GM18867 (cell line): ENCODE measurements at regions not wholly inside any gene's neighbourhood (a gene's known extent, or its start where the extent isn't known, plus 50 kb on each side); places are given as distances from the start of the nearest gene placed in this dataset.

ENCODE experiments used
- ATAC-seq: cut with Tn5 transposase; IDR thresholded peaks from one replicate; pipeline ENCODE4 v1.9.1; 2021; ENCODE audit warnings: mild to moderate bottlenecking, moderate library complexity; ENCODE audit not compliant: unreplicated experiment

DNA sequence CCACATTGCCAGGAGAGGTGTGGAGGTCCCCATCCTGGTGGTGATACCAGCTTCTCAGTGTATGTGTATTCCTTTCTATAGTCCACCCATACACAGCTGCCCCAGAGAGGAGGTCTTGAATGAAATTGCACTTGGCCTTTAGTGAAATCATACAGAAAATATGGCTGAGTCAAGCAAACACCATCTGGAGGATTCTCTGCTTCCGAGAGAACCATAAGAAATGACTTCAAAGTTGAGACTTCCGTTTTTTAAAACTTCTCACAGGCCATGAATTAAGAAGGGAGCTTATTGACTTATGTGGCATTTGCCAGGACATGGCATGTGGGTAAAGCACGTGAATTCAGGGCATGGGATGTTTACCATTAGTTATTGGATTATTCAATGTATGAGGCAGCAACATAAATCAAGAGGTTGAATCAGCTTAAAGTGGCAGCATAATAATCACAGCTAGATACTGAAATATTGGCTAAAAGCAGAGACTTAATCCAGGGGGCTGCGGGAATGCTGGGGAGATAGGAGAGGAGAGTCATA, 119.1 kb upstream of the MTNR1B start:
- no peak for ATAC-seq

DNA sequence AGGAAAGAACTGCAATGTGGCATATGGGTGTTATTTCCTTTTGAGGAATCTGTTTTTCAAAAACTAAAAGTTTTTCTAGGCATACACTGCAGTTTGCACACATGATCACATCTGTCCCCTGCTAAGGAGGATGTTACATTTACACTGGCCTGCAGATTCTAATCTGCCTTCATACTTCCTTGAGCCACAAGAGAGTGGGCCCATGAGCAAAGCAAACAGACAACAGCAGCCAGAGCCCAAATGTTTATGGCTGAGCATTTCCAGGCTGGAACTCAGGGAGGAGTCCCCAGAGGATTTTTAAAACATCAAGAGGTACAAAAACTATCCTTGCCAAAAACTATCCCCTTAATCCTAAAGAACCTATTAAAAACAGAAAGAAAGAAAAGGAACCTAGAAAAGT, 117.2 kb upstream of the MTNR1B start:
- no peak for ATAC-seq

DNA sequence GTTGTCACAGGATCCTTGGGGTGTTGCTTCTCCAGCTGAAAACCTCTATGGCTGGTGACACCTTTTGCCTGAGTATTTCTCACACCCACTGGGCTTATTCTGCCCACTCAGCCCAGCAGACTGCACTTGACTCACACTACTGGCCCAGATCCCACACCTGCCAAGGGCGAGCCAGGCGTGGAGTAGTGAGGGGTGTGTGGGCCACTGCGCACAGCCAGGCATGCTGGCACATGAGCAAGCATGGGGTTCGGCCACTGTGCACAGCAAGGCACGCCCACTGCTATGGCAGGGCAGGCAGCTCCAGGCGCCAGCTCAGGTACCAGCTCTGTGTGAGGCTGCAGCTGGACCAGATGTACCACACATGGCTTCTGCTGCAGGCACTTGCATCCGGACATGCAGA, 116.5 kb upstream of the MTNR1B start:
- no peak for ATAC-seq

DNA sequence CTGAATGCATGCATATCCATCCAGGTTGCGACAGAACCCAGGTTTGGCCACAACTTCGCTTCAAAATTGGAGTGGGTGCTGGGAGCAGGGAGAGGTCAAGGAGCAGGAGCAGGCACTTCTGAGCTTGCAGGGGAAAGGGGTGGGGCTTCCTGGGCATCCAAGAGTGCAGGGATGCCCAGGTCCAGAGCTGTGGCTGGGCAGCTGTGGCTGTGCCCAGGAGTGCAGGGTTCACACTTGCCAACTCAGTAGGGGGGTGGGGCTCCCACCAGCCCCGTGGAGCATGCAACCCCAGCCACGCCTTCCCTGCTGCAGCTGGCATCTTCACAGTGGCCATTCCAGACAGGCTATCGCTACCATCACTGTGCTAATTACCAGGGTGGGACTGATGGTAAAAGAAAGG, 115.3 kb upstream of the MTNR1B start:
- ATAC-seq: no peak

DNA sequence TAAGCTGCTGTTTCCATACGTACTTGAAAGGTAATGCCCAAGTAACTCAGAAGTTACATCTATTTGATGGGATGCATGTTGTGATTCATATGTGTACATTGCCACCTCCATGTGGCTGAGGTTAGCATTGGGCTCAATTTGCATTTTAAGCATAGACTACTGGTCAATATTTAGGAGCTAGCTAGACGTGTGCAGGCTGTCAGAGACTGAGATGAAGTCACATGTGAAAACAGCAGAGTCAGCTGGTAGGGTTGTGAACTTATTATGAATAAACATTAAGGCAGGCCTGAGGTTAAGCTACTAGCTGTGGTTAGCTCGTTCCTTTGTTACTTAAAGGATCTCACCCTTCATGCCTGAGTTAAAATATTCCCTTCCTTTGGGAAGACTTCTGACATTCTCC, 114.5 kb upstream of the MTNR1B start:
- peak; percentile 42 for ATAC-seq

DNA sequence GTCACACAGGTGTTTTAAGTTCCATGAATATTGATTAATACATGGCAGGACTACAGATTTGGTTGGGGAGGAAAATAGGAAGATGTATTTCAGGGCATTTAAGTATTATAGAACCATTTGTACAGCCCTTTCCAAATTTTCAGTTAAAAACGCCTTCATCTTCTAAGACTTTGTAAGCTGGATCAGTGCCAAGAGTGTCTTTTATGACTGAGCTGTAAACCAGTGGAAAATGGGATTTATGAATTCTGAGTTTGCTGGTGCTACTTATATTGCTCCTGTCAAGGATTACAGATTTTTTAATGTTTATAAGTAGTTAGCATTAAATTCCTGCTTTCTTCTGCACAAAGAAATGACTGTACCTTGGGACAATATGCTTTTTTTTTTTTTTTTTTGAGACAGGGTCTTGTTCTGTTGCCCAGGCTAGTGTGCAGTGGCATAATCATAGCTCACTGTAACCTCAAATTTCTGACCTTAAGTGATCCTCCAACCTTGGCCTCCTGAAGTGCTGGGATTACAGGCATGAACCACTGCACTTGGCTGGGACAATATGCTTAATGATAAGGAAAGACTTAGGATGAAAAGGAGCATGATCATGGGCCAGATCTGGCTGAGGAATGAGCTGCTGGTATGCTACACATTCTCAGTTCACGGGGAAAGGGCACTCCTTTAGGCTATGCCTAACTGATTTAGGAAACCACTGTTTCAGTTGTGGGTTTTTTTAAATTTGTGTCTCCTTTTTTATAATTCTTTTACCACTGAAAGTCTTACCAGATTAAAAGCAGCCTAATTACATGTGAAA, 113.6 kb upstream of the MTNR1B start:
- ATAC-seq: no peak

DNA sequence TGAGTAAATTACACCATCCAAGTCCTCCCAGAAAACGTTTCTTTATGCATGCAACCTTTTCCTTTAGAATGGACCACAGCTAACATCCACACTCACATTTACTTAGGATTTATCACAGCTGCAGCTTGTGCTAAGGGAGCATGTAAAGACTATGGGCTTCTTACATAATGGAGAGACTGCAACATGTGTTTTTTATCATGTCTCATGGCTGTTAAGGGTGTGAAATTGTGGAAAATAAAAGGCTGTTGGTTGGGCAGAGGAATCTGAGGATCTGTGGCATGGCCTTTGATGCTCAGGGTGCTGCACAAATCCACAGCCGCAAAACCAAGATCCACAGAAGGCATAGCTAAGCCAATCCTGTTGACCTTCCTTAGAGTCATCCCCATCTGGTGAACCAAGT, 112.0 kb upstream of the MTNR1B start:
- ATAC-seq: no peak

DNA sequence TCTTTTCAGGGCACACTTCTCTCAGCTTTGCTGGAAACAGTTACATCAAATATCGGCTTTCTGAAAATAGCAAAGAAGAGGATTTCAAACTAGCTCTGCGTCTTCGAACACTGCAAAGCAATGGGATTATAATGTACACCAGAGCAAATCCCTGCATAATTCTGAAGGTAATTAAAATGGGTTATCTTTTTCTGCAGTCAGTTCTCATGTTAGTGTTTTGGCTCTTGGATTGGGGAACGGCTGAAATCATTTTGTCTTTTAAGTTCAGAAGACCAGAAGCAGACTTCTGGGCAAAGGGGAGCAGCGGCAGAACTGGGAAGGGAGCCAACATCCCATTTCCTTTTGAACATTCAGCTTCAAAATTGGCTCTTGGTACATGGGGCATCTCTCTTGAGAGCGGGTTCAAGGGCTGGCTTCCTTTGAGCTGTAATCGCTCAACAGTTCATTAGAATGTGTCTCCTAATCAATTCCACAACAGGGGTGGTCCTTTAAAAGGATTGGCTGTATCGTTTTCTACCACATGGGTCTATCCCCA, 110.2 kb upstream of the MTNR1B start:
- no peak for ATAC-seq

DNA sequence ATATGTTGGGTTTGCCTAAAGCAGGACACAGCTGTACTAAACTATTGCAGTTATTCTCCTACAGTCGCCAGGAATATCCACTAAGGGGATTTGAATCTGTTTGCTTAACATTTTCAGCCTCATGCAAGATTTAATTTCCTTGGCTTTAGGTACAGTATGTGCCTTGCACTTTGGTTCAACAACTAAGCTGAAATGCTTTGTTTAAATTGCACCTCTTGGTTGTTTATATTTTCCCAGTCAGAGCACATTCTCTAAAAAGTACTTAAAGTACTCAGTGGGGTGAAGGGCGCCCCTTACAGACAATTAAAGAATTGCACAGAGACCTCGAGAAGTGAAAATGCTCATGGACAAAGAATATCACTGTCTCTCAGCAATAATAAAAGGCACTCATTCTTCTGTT, 107.8 kb upstream of the MTNR1B start:
- ATAC-seq: no peak

DNA sequence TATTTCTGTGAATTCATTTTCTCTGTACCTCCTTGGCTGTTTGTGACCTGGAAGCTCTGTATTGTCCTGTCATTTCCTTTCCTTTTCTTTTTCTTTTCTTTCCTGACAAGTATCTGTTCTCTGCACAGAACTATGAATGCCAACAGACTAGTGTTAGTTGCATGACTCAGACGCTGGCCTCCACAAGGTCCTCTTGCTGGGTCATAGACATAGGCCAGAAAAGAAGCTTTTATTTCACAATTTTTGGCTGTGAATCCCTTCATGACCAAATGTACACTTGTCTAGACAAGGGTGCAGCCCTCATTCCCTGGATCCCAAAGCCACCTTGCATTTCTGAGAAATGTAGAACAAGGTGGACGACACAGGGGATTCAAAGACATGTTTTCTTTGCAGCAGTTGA, 104.1 kb upstream of the MTNR1B start:
- no peak for ATAC-seq

DNA sequence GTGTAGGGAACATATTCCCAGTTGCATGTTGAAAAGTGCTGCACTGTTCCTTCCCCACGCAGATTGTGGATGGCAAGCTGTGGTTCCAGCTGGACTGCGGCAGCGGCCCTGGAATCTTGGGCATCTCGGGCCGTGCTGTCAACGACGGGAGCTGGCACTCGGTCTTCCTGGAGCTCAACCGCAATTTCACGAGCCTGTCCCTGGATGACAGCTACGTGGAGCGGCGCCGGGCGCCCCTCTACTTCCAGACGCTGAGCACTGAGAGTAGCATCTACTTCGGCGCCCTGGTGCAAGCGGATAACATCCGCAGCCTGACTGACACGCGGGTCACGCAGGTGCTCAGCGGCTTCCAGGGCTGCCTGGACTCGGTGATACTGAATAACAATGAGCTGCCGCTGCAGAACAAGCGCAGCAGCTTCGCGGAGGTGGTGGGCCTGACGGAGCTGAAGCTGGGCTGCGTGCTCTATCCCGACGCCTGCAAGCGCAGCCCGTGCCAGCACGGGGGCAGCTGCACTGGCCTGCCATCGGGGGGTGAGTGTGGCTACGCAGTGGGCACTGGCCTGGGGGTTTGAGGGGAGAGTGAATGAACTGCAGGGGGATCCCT, 102.7 kb upstream of the MTNR1B start:
- ATAC-seq: no peak

DNA sequence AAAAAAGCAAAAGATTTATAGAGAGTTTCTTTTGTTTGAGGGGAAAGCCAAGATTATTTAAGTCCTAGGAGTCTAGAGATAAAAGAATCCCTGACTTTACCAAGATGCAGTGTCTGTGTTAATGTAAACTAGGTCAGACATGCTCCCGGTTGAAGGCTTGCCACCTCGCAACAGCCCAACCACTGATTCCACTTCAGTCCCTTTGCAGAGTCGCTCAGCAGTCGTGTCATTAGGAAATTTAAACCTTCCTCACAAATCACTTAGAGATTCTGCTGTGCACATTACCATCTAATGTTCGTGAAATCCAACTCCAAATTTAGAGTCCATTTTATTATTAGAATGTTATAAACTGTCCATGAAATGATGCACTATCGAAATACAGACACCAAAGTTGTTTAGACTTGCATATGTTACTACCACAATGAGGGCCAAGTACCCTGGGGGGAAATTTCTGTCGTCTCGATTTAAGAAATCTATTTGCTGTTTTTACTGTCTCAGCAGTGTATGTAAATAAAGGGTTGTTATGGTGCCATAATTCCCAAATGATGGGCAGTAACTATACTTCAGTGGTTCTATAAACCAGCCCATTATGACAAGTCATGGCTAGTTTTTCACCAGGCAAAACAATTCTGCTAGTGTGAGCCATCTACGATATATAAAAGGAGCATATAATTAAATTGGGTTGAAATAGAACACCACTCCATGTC, 101.4 kb upstream of the MTNR1B start:
- ATAC-seq: no peak

DNA sequence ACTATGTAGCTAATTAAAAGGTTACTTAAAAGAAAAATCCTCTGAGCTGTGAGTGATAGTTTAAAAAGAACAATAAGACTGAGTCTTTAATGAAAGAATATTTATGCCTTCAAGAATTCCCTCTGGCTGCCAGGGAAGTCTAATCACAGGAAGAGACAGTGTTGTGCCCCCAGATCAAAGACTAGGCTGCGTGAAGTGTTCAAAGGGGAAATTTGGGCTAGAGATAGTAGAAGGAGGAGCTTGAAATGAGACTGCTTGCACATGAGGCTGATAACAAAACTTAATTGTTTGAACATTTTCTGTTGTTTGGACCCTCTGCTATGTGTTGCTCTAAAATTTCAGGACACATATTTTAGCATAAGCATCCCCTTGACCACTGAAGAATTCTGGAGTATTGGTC, 99.7 kb upstream of the MTNR1B start:
- ATAC-seq: no peak

DNA sequence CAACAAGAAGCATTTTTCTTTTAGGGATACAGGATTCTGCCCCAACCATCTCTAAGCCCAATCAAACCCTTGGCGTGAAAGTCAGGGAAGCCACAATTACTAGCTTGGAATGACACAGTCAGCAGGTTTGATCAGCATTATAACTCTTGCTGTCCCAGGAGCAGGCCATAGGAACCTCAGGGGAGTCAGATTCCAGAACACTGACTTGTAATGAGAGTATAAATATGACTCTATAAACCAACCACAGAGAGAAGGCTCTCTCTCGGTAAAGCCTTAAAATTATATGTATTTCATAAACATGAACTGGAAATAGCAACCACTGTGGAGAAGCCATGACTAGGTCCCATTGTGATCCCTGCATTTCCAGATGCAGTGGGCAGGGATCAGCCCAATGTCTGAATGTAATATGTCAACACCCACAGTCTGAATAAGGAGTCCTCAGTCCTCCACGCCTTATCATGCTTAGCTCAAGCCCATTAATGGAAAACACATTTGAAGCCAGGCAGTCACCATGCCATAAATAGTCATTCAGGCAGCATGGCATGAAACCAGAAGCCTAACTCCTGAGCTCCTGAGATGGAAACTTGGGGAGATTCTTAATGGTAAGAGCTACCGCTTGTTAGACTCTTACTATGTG, 99.1 kb upstream of the MTNR1B start:
- no peak for ATAC-seq

DNA sequence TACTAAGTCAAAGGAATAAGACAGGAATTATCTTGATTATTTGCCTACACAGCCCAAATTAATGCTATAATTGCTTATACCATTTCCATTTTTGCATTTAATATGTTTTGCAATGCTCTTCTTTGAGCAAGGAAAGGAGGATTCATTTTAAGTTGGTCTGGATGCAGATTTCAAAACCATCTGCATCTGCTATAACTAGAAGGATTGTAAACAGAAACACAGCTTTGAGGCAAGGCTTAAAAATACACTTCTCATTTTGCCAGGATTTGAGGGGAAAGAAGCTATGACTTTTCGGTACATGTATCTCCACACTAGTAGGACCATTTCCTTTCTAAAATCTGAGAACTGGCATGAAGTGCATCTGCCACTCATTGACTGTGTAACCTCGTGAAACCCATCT, 95.9 kb upstream of the MTNR1B start:
- no peak for ATAC-seq

DNA sequence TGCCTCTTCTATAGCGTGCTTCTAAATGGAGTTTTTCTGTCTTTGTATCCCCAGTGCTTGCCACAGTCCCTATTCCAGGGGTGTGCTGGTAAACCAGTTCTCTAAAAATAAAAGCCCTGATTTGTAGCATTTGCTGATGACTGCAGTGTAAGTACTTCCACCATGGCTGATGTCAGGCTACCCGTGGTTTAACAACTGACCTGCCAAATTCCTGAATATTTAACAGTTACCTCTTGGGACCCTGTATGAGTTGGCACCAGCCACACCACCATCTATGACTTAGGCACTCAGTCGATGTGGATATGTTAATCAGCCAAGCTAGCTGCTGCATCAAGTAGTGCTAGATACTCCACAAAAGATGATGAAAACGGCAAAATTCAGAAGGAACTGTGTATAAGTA, 94.0 kb upstream of the MTNR1B start:
- ATAC-seq: no peak

DNA sequence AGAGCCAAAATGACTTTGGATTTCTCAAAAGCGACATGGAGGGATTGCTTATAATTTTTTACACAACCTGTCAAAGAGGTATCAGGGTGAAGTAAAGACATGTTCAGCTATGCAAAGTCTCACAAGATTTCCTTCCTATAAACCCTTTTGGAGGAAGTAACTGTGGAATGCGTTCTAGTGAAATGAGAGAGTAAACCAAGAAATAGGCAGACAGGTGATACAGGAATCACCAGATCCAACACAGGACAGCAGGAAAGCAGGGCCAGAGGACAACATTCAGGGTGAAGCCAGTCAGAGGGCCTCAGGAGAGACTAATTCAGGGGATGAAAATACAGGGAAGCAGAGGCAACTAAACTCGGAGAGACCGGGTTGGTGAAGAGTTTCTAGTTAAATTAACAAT, 90.4 kb upstream of the MTNR1B start:
- ATAC-seq: no peak

DNA sequence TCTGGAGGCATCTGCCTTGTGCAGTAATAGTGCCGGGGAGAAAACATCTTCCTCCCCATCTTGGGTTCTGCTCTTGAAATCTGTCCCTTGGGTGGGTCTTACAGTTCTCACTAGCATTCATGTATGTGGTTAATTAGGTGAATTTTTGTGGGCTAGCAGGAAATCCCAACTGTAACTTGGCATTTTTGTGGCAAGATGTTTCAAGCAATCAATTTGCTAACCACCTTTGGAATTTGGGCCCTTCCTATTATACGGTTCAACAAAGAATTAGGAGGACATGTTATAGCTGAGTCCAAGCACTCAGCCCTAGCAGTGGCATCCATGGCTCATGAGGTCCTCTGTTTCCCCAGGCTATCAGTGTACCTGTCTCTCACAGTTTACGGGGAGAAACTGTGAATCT, 89.1 kb upstream of the MTNR1B start:
- ATAC-seq: no peak

DNA sequence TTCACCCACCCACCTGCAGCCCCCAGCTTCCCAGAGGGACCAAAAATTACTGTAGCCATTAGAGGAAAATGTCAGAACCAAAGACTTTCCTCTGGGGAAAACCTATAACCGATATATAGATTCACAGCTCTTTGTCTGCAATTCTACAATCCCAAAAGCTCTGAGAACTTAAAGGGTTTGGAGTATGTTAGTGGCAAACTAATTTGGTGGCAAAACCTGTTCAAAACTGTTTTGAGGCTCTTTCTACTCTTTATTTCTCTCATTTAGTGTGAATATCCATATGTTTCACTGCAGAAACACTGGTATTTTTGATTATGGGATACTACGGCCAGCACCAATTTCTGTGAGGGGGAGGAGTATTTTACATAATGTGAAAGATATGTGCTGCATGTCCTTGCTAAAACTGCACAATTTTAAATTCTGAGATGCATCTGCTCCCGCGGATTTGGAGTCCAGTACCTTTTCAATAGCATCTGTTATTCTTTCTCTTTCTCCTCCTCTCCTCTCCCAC, 87.5 kb upstream of the MTNR1B start:
- no peak for ATAC-seq

DNA sequence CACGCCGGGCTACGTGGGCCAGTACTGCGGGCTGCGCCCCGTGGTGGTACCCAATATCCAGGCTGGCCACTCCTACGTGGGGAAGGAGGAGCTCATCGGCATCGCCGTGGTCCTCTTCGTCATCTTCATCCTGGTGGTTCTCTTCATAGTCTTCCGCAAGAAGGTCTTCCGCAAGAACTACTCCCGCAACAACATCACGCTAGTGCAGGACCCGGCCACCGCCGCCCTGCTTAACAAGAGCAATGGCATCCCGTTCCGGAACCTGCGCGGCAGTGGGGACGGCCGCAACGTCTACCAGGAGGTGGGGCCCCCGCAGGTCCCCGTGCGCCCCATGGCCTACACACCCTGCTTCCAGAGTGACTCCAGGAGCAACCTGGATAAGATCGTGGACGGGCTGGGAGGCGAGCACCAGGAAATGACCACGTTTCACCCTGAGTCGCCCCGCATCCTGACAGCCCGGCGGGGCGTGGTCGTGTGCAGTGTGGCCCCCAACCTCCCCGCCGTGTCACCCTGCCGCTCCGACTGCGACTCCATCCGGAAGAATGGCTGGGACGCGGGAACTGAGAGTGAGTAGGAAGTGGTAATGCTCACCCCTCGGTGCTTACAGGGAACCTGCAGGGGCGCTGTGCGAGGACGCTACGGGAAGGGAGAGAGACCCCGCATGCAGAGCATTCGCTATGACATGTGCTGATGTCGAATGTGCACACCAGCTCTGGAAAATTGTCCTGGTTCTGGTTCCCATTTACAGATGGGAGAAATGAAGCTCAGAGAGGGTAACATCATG, 86.4 kb upstream of the MTNR1B start:
- no peak for ATAC-seq
